ENCODE measurements at regions not wholly inside any gene's neighbourhood (a gene's known extent, or its start where the extent isn't known, plus 50 kb on each side); places are given as distances from the start of the nearest gene placed in this dataset.

DNA sequence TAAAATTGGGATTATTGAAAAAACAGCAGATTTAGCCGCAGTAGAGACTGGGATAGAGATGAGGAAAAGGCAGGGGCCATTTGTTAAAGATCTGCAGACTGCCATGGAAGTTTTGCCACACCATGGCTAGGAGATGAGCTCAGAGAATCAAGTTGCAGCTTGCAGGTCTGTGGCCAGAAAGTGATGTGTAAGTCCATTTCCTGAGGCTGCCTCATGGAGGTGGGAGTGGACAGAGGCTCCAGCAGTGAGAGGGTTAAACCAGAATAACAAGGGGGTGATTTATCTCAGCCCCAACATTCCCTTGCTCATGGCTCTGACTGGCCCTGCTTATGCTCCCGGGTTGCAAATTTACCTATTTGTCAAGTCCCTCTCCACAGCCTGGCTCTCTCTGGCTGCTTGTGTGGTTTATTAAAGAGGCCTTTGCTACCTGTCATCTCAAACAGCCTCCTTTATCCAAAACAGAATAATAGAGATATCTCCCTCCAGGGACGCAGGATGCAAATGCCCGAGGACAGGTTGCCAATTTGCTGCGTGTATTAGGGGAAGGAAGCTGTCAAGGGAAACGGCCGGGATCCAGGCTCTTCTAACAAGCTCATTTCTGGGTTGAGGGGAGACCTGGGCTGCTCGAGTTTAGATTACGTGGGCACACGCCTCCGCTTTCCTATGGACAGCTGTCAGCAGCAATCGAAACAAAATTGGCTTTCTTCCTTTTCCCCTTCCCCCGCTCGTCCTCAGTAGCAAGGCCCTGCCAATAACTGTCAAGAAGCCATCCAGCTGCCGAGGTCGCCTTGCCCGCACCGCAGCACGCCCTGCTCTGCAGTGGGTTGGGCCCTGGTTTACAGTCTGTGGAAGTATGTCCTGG is 72.8 kb upstream of the PITX1 start:
- Histone ChIP-seq H3K9me3 (ENCODE audit: insufficient read depth, low read depth, low read length) (no peaks in the 10 kb centered on the region), H3K27me3 (ENCODE audit: insufficient read depth, low read length, poor library complexity, severe bottlenecking) (no peaks in the 10 kb centered on the region), H3K4me3 (ENCODE audit: low read length, poor library complexity, severe bottlenecking) (no peak overlapping the region), H3K9me2 (replicated peaks; ENCODE audit: low read depth, low read length) (no peaks in the 10 kb centered on the region), H4K20me1 (ENCODE audit: insufficient read depth, low read length, poor library complexity, severe bottlenecking) (no peaks in the 10 kb centered on the region), H3F3A (ENCODE audit: low read depth) (no peaks in the 10 kb centered on the region), H3K9ac (ENCODE audit: low read depth, low read length, poor library complexity, severe bottlenecking) (no peak overlapping the region), H3K4me1 (ENCODE audit: insufficient read depth, low read length, poor library complexity, severe bottlenecking) (no peaks in the 10 kb centered on the region), H2AFZ (ENCODE audit: low read length) (no peak overlapping the region), H3K4me2 (ENCODE audit: low read depth, low read length, poor library complexity, severe bottlenecking) (no peak overlapping the region), H3K36me3 (ENCODE audit: insufficient read depth, low read length) (no peaks in the 10 kb centered on the region), H3K79me2 (ENCODE audit: insufficient read depth, low read length) (no peaks in the 10 kb centered on the region)
- TF ChIP-seq CTCF (conservative IDR thresholded peaks at IDR 0.05; ENCODE audit: low read length) (no peak), EZH2phosphoT487 (IDR thresholded peaks at IDR 0.05; ENCODE audit: borderline replicate concordance) (no peak)

- H3K27me3 ChIP-seq (ENCODE audit: insufficient read depth, low read length, poor library complexity, severe bottlenecking): no peaks in the 10 kb centered on the region
- no peak overlapping the region for H3K9ac ChIP-seq (ENCODE audit: low read depth, low read length, poor library complexity, severe bottlenecking)
- no peaks in the 10 kb centered on the region for H3F3A ChIP-seq (ENCODE audit: low read depth)
- no peaks in the 10 kb centered on the region for H3K9me2 ChIP-seq (replicated peaks; ENCODE audit: low read depth, low read length)
- no peaks in the 10 kb centered on the region for H3K36me3 ChIP-seq (ENCODE audit: insufficient read depth, low read length)
- no peak overlapping the region for H2AFZ ChIP-seq (ENCODE audit: low read length)
- no peaks in the 10 kb centered on the region for H3K4me1 ChIP-seq (ENCODE audit: insufficient read depth, low read length, poor library complexity, severe bottlenecking)
- no peak overlapping the region for H3K4me2 ChIP-seq (ENCODE audit: low read depth, low read length, poor library complexity, severe bottlenecking)
- no peaks in the 10 kb centered on the region for H3K79me2 ChIP-seq (ENCODE audit: insufficient read depth, low read length)
- H4K20me1 ChIP-seq (ENCODE audit: insufficient read depth, low read length, poor library complexity, severe bottlenecking): no peaks in the 10 kb centered on the region
- no peaks in the 10 kb centered on the region for H3K9me3 ChIP-seq (ENCODE audit: insufficient read depth, low read depth, low read length)
- H3K4me3 ChIP-seq (ENCODE audit: low read length, poor library complexity, severe bottlenecking): no peak overlapping the region
- TF ChIP-seq CTCF (conservative IDR thresholded peaks at IDR 0.05; ENCODE audit: low read length) (no peak), EZH2phosphoT487 (IDR thresholded peaks at IDR 0.05; ENCODE audit: borderline replicate concordance) (no peak)
Measured at GRCh38 chr5:135106136-135106535, 72.1 kb upstream of the PITX1 start.

GRCh38 chr5:135105105-135105484 is 71.1 kb upstream of the PITX1 start:
- Histone ChIP-seq H3K9me3 (ENCODE audit: insufficient read depth, low read depth, low read length) (no peaks in the 10 kb centered on the region), H3K36me3 (ENCODE audit: insufficient read depth, low read length) (no peaks in the 10 kb centered on the region), H4K20me1 (ENCODE audit: insufficient read depth, low read length, poor library complexity, severe bottlenecking) (no peaks in the 10 kb centered on the region), H3F3A (ENCODE audit: low read depth) (no peaks in the 10 kb centered on the region), H3K4me1 (ENCODE audit: insufficient read depth, low read length, poor library complexity, severe bottlenecking) (no peaks in the 10 kb centered on the region), H3K79me2 (ENCODE audit: insufficient read depth, low read length) (no peaks in the 10 kb centered on the region), H3K9ac (ENCODE audit: low read depth, low read length, poor library complexity, severe bottlenecking) (no peak overlapping the region), H2AFZ (ENCODE audit: low read length) (no peak overlapping the region), H3K4me2 (ENCODE audit: low read depth, low read length, poor library complexity, severe bottlenecking) (no peak overlapping the region), H3K4me3 (ENCODE audit: low read length, poor library complexity, severe bottlenecking) (no peak overlapping the region), H3K9me2 (replicated peaks; ENCODE audit: low read depth, low read length) (no peaks in the 10 kb centered on the region), H3K27me3 (ENCODE audit: insufficient read depth, low read length, poor library complexity, severe bottlenecking) (no peaks in the 10 kb centered on the region)
- TF ChIP-seq EZH2phosphoT487 (IDR thresholded peaks at IDR 0.05; ENCODE audit: borderline replicate concordance) (no peak), CTCF (conservative IDR thresholded peaks at IDR 0.05; ENCODE audit: low read length) (no peak)
